ENCODE measurements at regions not wholly inside any gene's neighbourhood (a gene's known extent, or its start where the extent isn't known, plus 50 kb on each side); places are given as distances from the start of the nearest gene placed in this dataset.

GRCh38 chr4:114481856-114482255, 116.8 kb upstream of the UGT8 start:
- H3K27me3 ChIP-seq, result no peaks in the 10 kb centered on the region
- DNase-seq, result no peak

GRCh38 chr4:114487101-114487500, 111.5 kb upstream of the UGT8 start:
- Histone ChIP-seq H3K27me3 (no peaks in the 10 kb centered on the region), H3K27ac (no peak overlapping the region), H3K36me3 (no peaks in the 10 kb centered on the region), H3K9me3 (no peaks in the 10 kb centered on the region), H3K4me1 (no peaks in the 10 kb centered on the region), H3K4me3 (no peak overlapping the region)
- ATAC-seq (no peak), DNase-seq (no peak)
- intact Hi-C loops (cut with DNase I; ENCODE audit: low total_unique reads) (no loop called here), in situ Hi-C loops (cut with MboI; ENCODE audit: low sequenced_read_pairs in 4 of 4) (no loop called here)
- TF ChIP-seq POLR2A (IDR thresholded peaks at IDR 0.05), result no peak
- TF ChIP-seq CTCF (IDR thresholded peaks at IDR 0.05 in 4 of 5, conservative IDR thresholded peaks at IDR 0.05 in 1 of 5), result no peak

More at GRCh38 chr4:114481856-114482255, 116.8 kb upstream of the UGT8 start:
- Histone ChIP-seq H3K4me3 (no peak overlapping the region), H3K36me3 (no peaks in the 10 kb centered on the region), H3K9me3 (no peaks in the 10 kb centered on the region), H3K4me1 (no peaks in the 10 kb centered on the region), H3K27ac (no peak overlapping the region)
- no peak for ATAC-seq
- TF ChIP-seq POLR2A (IDR thresholded peaks at IDR 0.05) (no peak), CTCF (IDR thresholded peaks at IDR 0.05 in 4 of 5, conservative IDR thresholded peaks at IDR 0.05 in 1 of 5) (no peak)
- intact Hi-C loops (cut with DNase I; ENCODE audit: low total_unique reads) (no loop called here), in situ Hi-C loops (cut with MboI; ENCODE audit: low sequenced_read_pairs in 4 of 4) (no loop called here)

GRCh38 chr4:114488301-114488982, 110.2 kb upstream of the UGT8 start:
- no peak for TF ChIP-seq CTCF (IDR thresholded peaks at IDR 0.05 in 4 of 5, conservative IDR thresholded peaks at IDR 0.05 in 1 of 5)
- TF ChIP-seq POLR2A (IDR thresholded peaks at IDR 0.05), result no peak
- intact Hi-C loops (cut with DNase I; ENCODE audit: low total_unique reads), result no loop called here
- Histone ChIP-seq H3K27ac (no peak overlapping the region), H3K4me3 (no peak overlapping the region), H3K36me3 (no peaks in the 10 kb centered on the region), H3K9me3 (no peaks in the 10 kb centered on the region), H3K27me3 (no peaks in the 10 kb centered on the region), H3K4me1 (no peaks in the 10 kb centered on the region)
- no peak for DNase-seq
- in situ Hi-C loops (cut with MboI; ENCODE audit: low sequenced_read_pairs in 4 of 4), result no loop called here
- ATAC-seq, result no peak

- H3K27ac ChIP-seq, result no peak overlapping the region
- no peak overlapping the region for H3K4me3 ChIP-seq
- in situ Hi-C loops (cut with MboI; ENCODE audit: low sequenced_read_pairs in 4 of 4) (no loop called here), intact Hi-C loops (cut with DNase I; ENCODE audit: low total_unique reads) (no loop called here)
- H3K4me1 ChIP-seq, result no peaks in the 10 kb centered on the region
- H3K36me3 ChIP-seq, result no peaks in the 10 kb centered on the region
- no peak for TF ChIP-seq POLR2A (IDR thresholded peaks at IDR 0.05)
- no peak for TF ChIP-seq CTCF (IDR thresholded peaks at IDR 0.05 in 4 of 5, conservative IDR thresholded peaks at IDR 0.05 in 1 of 5)
- no peaks in the 10 kb centered on the region for H3K27me3 ChIP-seq
- no peak for ATAC-seq
- no peak for DNase-seq
- no peaks in the 10 kb centered on the region for H3K9me3 ChIP-seq
Measured at GRCh38 chr4:114494246-114494803, 104.3 kb upstream of the UGT8 start.

Data from gastrocnemius medialis (tissue), 4 donors.